Neutrophil (primary cell): ENCODE measurements at regions not wholly inside any gene's neighbourhood (a gene's known extent, or its start where the extent isn't known, plus 50 kb on each side); places are given as distances from the start of the nearest gene placed in this dataset.

Experiments used
- H3K27ac ChIP-seq: fragments of 200-600 bp; sonication (generic); 2 replicates; pipeline ENCODE4 v1.5.1; 2016; ENCODE audit warnings: mild to moderate bottlenecking, moderate library complexity
- H3K27me3 ChIP-seq: fragments of 200-600 bp; sonication (generic); 2 replicates; pipeline ENCODE4 v1.6.0; 2016; ENCODE audit warnings: mild to moderate bottlenecking
- H3K36me3 ChIP-seq: fragments of 200-600 bp; sonication (generic); 2 replicates; pipeline ENCODE4 v1.5.1; 2017
- H3K4me1 ChIP-seq, 2 experiments: fragments of 200-600 bp in 1 of 2; sonication (generic) in 1 of 2; 1 replicate in 1 of 2; 2 replicates in 1 of 2; pipeline versions ENCODE4 v1.5.1 to v1.6.1; 2013 to 2016; ENCODE audit warnings: low read depth in 1 of 2, low read length in 1 of 2, mild to moderate bottlenecking in 1 of 2, moderate library complexity in 1 of 2; ENCODE audit not compliant: control insufficient read depth in 1 of 2, insufficient read depth in 1 of 2
- H3K4me3 ChIP-seq, 2 experiments: fragments of 200-600 bp in 1 of 2; sonication (generic) in 1 of 2; 1 replicate in 1 of 2; 2 replicates in 1 of 2; pipeline ENCODE4 v1.5.1; 2013 to 2016; ENCODE audit warnings: low read depth in 1 of 2, low read length in 1 of 2, mild to moderate bottlenecking in 1 of 2, moderate library complexity in 1 of 2
- H3K9me3 ChIP-seq: fragments of 200-600 bp; sonication (generic); 2 replicates; pipeline ENCODE4 v1.5.1; 2016
- CTCF ChIP-seq: fragments of 200-600 bp; sonication (generic); IDR thresholded peaks from 2 replicates; pipeline ENCODE4 v1.5.1; 2016; ENCODE audit warnings: antibody characterized with exemption

GRCh38 chr2:160917850-160918249 is 242.4 kb upstream of the TANK start:
- Histone ChIP-seq H3K4me1 (no peaks in the 10 kb centered on the region), H3K36me3 (no peaks in the 10 kb centered on the region), H3K4me3 (no peak overlapping the region), H3K27ac (no peak overlapping the region), H3K9me3 (no peaks in the 10 kb centered on the region), H3K27me3 (no peaks in the 10 kb centered on the region)
- TF ChIP-seq CTCF, result no peak

GRCh38 chr2:160918258-160918657 is 242.0 kb upstream of the TANK start:
- Histone ChIP-seq H3K27ac (no peak overlapping the region), H3K4me1 (no peaks in the 10 kb centered on the region), H3K36me3 (no peaks in the 10 kb centered on the region), H3K9me3 (no peaks in the 10 kb centered on the region), H3K4me3 (no peak overlapping the region), H3K27me3 (no peaks in the 10 kb centered on the region)
- no peak for TF ChIP-seq CTCF

DNA sequence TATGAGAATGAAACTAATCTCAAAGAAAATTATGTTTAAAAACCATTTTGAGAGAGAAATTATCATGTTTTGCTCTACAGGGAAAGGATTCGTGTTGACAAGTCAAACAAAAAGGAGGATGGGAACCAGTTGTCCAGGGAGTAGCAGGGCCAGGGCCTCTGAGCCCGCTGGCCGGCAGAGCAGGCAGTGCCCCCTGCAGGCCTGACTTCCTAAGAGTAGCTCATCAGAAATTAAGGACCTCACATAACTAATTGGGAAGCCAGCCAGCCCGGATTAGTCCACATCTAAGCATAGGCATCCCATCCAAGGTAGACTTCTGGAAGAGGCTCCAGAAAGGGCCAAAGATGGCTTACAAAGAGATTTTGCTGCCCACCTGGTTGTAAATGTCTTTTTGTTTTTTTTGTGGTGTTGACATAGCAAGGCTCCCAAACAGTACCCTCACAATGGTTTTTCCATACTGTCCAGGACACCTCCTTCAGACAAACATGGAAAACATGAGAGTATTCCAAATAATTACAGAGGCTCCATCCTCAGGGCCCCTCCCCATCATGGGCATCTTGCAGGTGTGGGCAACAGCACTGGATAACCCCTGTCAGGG is 241.2 kb upstream of the TANK start:
- Histone ChIP-seq H3K4me1 (no peaks in the 10 kb centered on the region), H3K4me3 (no peak overlapping the region), H3K27ac (no peak overlapping the region), H3K9me3 (no peaks in the 10 kb centered on the region), H3K27me3 (no peaks in the 10 kb centered on the region), H3K36me3 (no peaks in the 10 kb centered on the region)
- no peak for TF ChIP-seq CTCF

GRCh38 chr2:160920061-160920460 is 240.2 kb upstream of the TANK start:
- Histone ChIP-seq H3K36me3 (no peaks in the 10 kb centered on the region), H3K27me3 (no peaks in the 10 kb centered on the region), H3K4me1 (no peaks in the 10 kb centered on the region), H3K4me3 (no peak overlapping the region), H3K27ac (no peak overlapping the region), H3K9me3 (no peaks in the 10 kb centered on the region)
- TF ChIP-seq CTCF, result no peak

- H3K4me3 ChIP-seq, result no peak overlapping the region
- no peaks in the 10 kb centered on the region for H3K9me3 ChIP-seq
- H3K4me1 ChIP-seq, result no peaks in the 10 kb centered on the region
- TF ChIP-seq CTCF, result no peak
- H3K36me3 ChIP-seq, result no peaks in the 10 kb centered on the region
- H3K27me3 ChIP-seq, result no peaks in the 10 kb centered on the region
- H3K27ac ChIP-seq, result no peak overlapping the region
Observed at GRCh38 chr2:160920791-160921303, 239.4 kb upstream of the TANK start.
